ENCODE measurements at regions not wholly inside any gene's neighbourhood (a gene's known extent, or its start where the extent isn't known, plus 50 kb on each side); places are given as distances from the start of the nearest gene placed in this dataset.

DNA sequence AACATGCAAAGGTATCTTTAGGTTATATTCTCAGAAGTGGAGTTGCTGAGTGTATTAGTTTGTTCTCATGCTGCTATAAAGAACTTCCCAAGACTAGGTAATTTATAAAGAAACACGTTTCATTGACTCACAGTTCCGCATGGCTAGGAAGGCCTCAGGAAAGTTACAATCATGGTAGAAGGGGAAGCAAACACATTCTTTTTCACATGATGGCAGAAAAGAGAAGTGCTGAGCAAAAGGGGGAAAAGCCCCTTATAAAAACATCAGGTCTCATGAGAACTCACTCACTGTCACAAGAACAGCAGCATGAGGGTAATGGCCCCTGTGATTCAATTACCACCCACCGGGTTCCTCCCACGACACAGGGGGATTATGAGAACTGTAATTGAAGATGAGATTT is 163.6 kb upstream of the PRLR start:
- no peaks in the 10 kb centered on the region for H3K36me3 ChIP-seq
- no peak overlapping the region for H3K27ac ChIP-seq
- no peak for ATAC-seq
- peaks cover 0 to 9% (median 0%) of the 10 kb centered on the region in 3 donors for H3K9me3 ChIP-seq
- TF ChIP-seq, protein P1, sequence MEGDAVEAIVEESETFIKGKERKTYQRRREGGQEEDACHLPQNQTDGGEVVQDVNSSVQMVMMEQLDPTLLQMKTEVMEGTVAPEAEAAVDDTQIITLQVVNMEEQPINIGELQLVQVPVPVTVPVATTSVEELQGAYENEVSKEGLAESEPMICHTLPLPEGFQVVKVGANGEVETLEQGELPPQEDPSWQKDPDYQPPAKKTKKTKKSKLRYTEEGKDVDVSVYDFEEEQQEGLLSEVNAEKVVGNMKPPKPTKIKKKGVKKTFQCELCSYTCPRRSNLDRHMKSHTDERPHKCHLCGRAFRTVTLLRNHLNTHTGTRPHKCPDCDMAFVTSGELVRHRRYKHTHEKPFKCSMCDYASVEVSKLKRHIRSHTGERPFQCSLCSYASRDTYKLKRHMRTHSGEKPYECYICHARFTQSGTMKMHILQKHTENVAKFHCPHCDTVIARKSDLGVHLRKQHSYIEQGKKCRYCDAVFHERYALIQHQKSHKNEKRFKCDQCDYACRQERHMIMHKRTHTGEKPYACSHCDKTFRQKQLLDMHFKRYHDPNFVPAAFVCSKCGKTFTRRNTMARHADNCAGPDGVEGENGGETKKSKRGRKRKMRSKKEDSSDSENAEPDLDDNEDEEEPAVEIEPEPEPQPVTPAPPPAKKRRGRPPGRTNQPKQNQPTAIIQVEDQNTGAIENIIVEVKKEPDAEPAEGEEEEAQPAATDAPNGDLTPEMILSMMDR (IDR thresholded peaks at IDR 0.05), result no peak
- TF ChIP-seq POLR2AphosphoS5 (IDR thresholded peaks at IDR 0.05) (no peak), POLR2A (IDR thresholded peaks at IDR 0.05) (no peak), EP300 (IDR thresholded peaks at IDR 0.05) (no peak)
- H3K4me1 ChIP-seq, result no peaks in the 10 kb centered on the region
- no peaks in the 10 kb centered on the region for H3K27me3 ChIP-seq
- 67 to 73% methylated on average over 3 to 4 of the region's 4 CpGs for WGBS, 2 donors (ENCODE audit: low coverage in 1 of 2)
- no peak overlapping the region for H3K4me3 ChIP-seq

DNA sequence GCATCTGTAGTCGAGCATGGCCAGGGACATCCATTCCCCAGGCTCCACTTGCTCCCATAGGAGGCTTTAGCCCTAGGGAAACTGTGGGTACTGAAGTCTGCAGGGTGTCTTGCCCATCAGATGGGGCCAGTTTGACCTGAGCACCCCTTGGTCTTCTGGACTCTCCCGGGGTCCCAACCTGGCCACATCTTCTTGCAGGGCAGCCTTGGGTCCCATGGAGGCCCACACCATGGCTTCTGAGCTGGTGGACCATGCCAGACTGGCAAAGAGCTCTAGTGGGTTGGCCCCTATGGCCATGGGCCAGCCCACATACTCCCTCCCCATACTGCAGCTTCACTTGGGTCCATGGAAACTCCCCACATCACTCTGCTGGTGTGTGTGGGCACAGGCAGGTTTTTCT is 154.4 kb upstream of the PRLR start:
- no CpG with 5 or more reads among the region's 2 CpGs for WGBS, 2 donors (ENCODE audit: low coverage in 1 of 2)
- Histone ChIP-seq H3K36me3 (no peaks in the 10 kb centered on the region), H3K4me1 (no peaks in the 10 kb centered on the region), H3K27ac (no peak overlapping the region), H3K27me3 (peaks cover 11% of the 10 kb centered on the region), H3K4me3 (no peak overlapping the region), H3K9me3 (peaks cover 0 to under 1% (median 0%) of the 10 kb centered on the region in 3 donors)
- ATAC-seq, result no peak
- TF ChIP-seq POLR2A (IDR thresholded peaks at IDR 0.05) (no peak), EP300 (IDR thresholded peaks at IDR 0.05) (no peak), POLR2AphosphoS5 (IDR thresholded peaks at IDR 0.05) (no peak)
- TF ChIP-seq, protein P1 (IDR thresholded peaks at IDR 0.05), result no peak

DNA sequence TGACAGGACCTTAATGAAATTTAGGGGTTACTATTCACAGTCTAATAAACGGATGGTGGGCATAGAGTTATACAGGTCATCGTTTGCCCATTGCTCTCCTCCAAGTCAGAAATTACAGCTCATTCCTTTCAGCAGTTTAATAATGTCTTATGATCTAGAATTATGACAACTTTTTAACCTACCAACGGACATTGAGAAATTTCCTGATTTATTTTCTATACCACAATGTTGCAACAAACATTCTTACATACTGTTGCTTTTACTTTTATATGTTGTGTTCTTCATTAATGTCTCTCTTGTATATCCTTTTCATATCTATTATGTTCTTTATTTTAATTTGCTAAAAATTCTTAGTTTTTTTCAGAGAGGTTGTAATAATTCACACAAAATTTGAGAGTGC is 152.8 kb upstream of the PRLR start:
- Histone ChIP-seq H3K4me1 (no peaks in the 10 kb centered on the region), H3K4me3 (no peak overlapping the region), H3K27me3 (peaks cover 11% of the 10 kb centered on the region), H3K9me3 (no peaks in the 10 kb centered on the region), H3K27ac (no peak overlapping the region), H3K36me3 (no peaks in the 10 kb centered on the region)
- WGBS, 2 donors (ENCODE audit: low coverage in 1 of 2), result 73 to 84% methylated on average over 2 to 3 of the region's 3 CpGs
- no peak for TF ChIP-seq POLR2A (IDR thresholded peaks at IDR 0.05)
- TF ChIP-seq EP300 (IDR thresholded peaks at IDR 0.05), result no peak
- TF ChIP-seq, protein P1 (IDR thresholded peaks at IDR 0.05), result no peak
- no peak for TF ChIP-seq POLR2AphosphoS5 (IDR thresholded peaks at IDR 0.05)
- no peak for ATAC-seq

DNA sequence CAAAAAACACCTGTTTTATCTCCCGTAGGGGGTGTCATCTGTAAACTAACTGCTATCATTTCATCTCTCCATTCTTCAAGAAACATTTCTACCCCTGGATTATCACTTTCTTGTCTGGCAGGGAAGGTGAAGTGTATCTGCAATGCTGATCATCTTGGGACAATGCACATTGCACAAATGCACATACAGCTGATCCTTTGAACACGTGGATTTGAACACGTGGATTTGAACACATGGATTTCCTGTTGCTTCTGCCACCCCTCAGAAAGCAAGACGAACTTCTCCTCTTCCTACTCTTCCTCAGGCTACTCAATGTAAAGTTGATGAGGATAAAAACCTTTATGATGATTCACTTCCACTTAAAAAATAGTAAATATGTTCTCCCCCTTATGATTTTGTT is 147.4 kb upstream of the PRLR start:
- Histone ChIP-seq H3K4me1 (no peaks in the 10 kb centered on the region), H3K27me3 (no peaks in the 10 kb centered on the region), H3K27ac (no peak overlapping the region), H3K36me3 (no peaks in the 10 kb centered on the region), H3K9me3 (no peaks in the 10 kb centered on the region), H3K4me3 (no peak overlapping the region)
- WGBS, 2 donors (ENCODE audit: low coverage in 1 of 2), result 74% methylated on average over 4 of the region's 4 CpGs
- no peak for ATAC-seq
- TF ChIP-seq, protein P1 (IDR thresholded peaks at IDR 0.05), result no peak
- TF ChIP-seq POLR2A (IDR thresholded peaks at IDR 0.05) (no peak), POLR2AphosphoS5 (IDR thresholded peaks at IDR 0.05) (no peak), EP300 (IDR thresholded peaks at IDR 0.05) (no peak)

DNA sequence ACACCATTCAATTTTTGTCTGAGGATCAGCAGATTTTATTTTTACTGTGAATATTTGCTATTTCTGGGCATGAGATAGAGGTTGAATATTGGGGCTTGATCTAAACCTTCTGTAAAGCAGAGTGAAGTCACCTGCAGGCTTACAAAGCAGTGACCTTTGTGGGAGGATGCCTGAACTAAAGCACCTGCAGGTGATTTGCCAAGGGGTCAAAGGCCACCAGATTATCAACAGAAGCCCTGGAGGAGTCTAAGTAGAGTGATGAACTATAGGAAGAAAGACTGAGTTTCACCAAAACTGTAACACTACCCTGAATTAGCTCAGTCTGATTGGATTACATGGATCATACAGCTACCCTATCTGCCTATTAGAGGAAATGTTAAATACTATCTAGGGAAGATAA is 144.3 kb upstream of the PRLR start:
- Histone ChIP-seq H3K27ac (no peak overlapping the region), H3K36me3 (no peaks in the 10 kb centered on the region), H3K9me3 (no peaks in the 10 kb centered on the region)

More for the DNA sequence above, 144.3 kb upstream of the PRLR start:
- Histone ChIP-seq H3K4me1 (no peaks in the 10 kb centered on the region), H3K4me3 (no peak overlapping the region), H3K27me3 (no peaks in the 10 kb centered on the region)
- ATAC-seq, result no peak
- no peak for TF ChIP-seq POLR2A (IDR thresholded peaks at IDR 0.05)
- TF ChIP-seq POLR2AphosphoS5 (IDR thresholded peaks at IDR 0.05), result no peak
- TF ChIP-seq, protein P1 (IDR thresholded peaks at IDR 0.05), result no peak
